ENCODE measurements at regions not wholly inside any gene's neighbourhood (a gene's known extent, or its start where the extent isn't known, plus 50 kb on each side); places are given as distances from the start of the nearest gene placed in this dataset.

- TF ChIP-seq CTCF (IDR thresholded peaks at IDR 0.05; ENCODE audit: low read depth, low read length, poor library complexity, severe bottlenecking) (no peak), EZH2phosphoT487 (IDR thresholded peaks at IDR 0.05; ENCODE audit: borderline replicate concordance, low read length) (no peak)
Observed at GRCh38 chr3:182005701-182006100, 294.0 kb downstream of the SOX2 start.
